ENCODE measurements at regions not wholly inside any gene's neighbourhood (a gene's known extent, or its start where the extent isn't known, plus 50 kb on each side); places are given as distances from the start of the nearest gene placed in this dataset.

DNA sequence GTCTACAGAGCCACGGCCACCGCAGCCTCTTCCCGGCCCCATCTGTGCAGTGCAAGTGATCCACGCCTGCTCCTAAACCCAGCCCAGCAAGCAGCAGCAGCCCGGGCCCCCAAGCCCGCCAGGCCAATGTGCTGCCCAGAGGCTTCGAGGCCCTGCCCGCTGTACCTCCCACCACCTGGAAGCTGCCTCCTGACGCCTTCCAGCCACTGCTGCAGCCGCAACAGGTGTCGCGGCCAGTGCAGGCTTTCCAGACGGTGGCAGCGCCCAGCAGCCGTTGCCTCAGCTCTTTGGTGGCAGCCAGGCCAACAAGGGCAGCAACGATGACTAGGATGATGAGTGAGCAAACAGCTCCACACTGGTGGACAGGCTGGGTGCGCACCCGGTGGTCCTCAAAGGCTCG, 50.2 kb upstream of the TPM4 start:
- TF ChIP-seq CTCF (IDR thresholded peaks at IDR 0.05; ENCODE audit: insufficient read depth, low read length, poor library complexity, severe bottlenecking) (no peak), EZH2phosphoT487 (conservative IDR thresholded peaks at IDR 0.05; ENCODE audit: low read length) (no peak)
- no peak overlapping the region for H2AFZ ChIP-seq (ENCODE audit: low read depth, low read length, severe bottlenecking)
- no peaks in the 10 kb centered on the region for H3K27me3 ChIP-seq (ENCODE audit: low read length)
- H3K4me3 ChIP-seq (ENCODE audit: insufficient read depth, low read length, poor library complexity, severe bottlenecking): no peak overlapping the region
- H4K20me1 ChIP-seq (ENCODE audit: low read depth, low read length): no peaks in the 10 kb centered on the region
- no peak overlapping the region for H3K27ac ChIP-seq (ENCODE audit: low read depth, low read length)
- no peak overlapping the region for H3K9ac ChIP-seq (ENCODE audit: low read length)
- no peaks in the 10 kb centered on the region for H3K9me3 ChIP-seq (ENCODE audit: insufficient read depth, low read length)
- H3K4me2 ChIP-seq (ENCODE audit: low read depth, low read length, poor library complexity, severe bottlenecking): no peak overlapping the region
- no peaks in the 10 kb centered on the region for H3F3A ChIP-seq (ENCODE audit: insufficient read depth)
- H3K79me2 ChIP-seq (ENCODE audit: insufficient read depth, low read length): no peaks in the 10 kb centered on the region
- no peaks in the 10 kb centered on the region for H3K36me3 ChIP-seq (ENCODE audit: low read length)
- no peaks in the 10 kb centered on the region for H3K9me2 ChIP-seq (replicated peaks; ENCODE audit: insufficient read depth, low read length)

Data from SU-DHL-6 (cell line).